Common myeloid progenitor, CD34-positive (primary cell): ENCODE measurements at regions not wholly inside any gene's neighbourhood (a gene's known extent, or its start where the extent isn't known, plus 50 kb on each side); places are given as distances from the start of the nearest gene placed in this dataset.
"Not testable (repeated sequence)": the region's sequence is repeated elsewhere in the genome, so short reads cannot be mapped to it uniquely, and the experiment has no call there.

ENCODE experiments used
- CTCF ChIA-PET: fragments of 350-600 bp; sonication (Branson Sonifier 250); formaldehyde crosslinking; loops from one replicate; lab custom pipeline; 2021; ENCODE audit warnings: antibody characterized with exemption; lab: Charles Lee
- POLR2A ChIA-PET: fragments of 350-600 bp; sonication (Branson Sonifier 250); formaldehyde crosslinking; loops from one replicate; lab custom pipeline; 2021; ENCODE audit warnings: antibody characterized with exemption; lab: Charles Lee
- DNase-seq, 3 donors: peaks; one replicate each; pipeline versions ENCODE4 v3.0.0 to v3.0.0-alpha.2; 2013
- H3K27ac ChIP-seq, 2 experiments: 1 replicate in 1 of 2; 2 replicates in 1 of 2; pipeline ENCODE4 v1.7.0; 2013; ENCODE audit warnings: inconsistent platforms in 2 of 2, low read length in 2 of 2, mild to moderate bottlenecking in 2 of 2, low read depth in 1 of 2, moderate library complexity in 1 of 2; ENCODE audit not compliant: severe bottlenecking in 2 of 2, insufficient read depth in 1 of 2, poor library complexity in 1 of 2
- H3K27me3 ChIP-seq, 5 experiments: replicated peaks in 2 of 5; 1 replicate in 3 of 5; 2 replicates in 2 of 5; pipeline versions ENCODE4 v1.6.1 to v1.7.0; 2013; ENCODE audit warnings: low read length in 4 of 5, mild to moderate bottlenecking in 2 of 5, moderate library complexity in 2 of 5, inconsistent platforms in 1 of 5; ENCODE audit not compliant: insufficient read depth in 5 of 5, control insufficient read depth in 4 of 5
- H3K36me3 ChIP-seq, 4 experiments: 1 replicate in 2 of 4; 2 replicates in 2 of 4; pipeline versions ENCODE4 v1.6.1 to v1.7.0; 2013; ENCODE audit warnings: low read length in 3 of 4, control low read depth in 1 of 4, mild to moderate bottlenecking in 1 of 4; ENCODE audit not compliant: control insufficient read depth in 4 of 4, insufficient read depth in 4 of 4
- H3K4me1 ChIP-seq, 4 experiments: 1 replicate in 3 of 4; 2 replicates in 1 of 4; pipeline versions ENCODE4 v1.6.1 to v1.7.1; 2013; ENCODE audit warnings: low read length in 3 of 4, mild to moderate bottlenecking in 3 of 4, control low read depth in 1 of 4, inconsistent platforms in 1 of 4, moderate library complexity in 1 of 4; ENCODE audit not compliant: control insufficient read depth in 4 of 4, insufficient read depth in 4 of 4; ENCODE audit errors: control extremely low read depth in 1 of 4
- H3K4me3 ChIP-seq, 7 experiments: 1 replicate in 4 of 7; 2 replicates in 3 of 7; pipeline versions ENCODE4 v1.5.1 to v1.7.0; 2013; ENCODE audit warnings: mild to moderate bottlenecking in 7 of 7, low read length in 6 of 7, moderate library complexity in 6 of 7, inconsistent platforms in 2 of 7, low read depth in 2 of 7, control low read depth in 1 of 7; ENCODE audit not compliant: insufficient read depth in 4 of 7, control insufficient read depth in 1 of 7; ENCODE audit errors: extremely low read depth in 1 of 7
- H3K9me3 ChIP-seq, 5 experiments: 1 replicate in 4 of 5; 2 replicates in 1 of 5; pipeline versions ENCODE4 v1.6.1 to v1.7.1; 2013; ENCODE audit warnings: low read length in 4 of 5, mild to moderate bottlenecking in 2 of 5, inconsistent platforms in 1 of 5, low read depth in 1 of 5, moderate library complexity in 1 of 5; ENCODE audit not compliant: control insufficient read depth in 4 of 5, insufficient read depth in 2 of 5; ENCODE audit errors: control extremely low read depth in 1 of 5
- WGBS: methylation state at CpG from one replicate; pipeline ENCODE4 v1.1.5; 2013; ENCODE audit not compliant: insufficient coverage; 5-methylcytosine and 5-hydroxymethylcytosine counted together

GRCh38 chr5:154702477-154702876 is 52.7 kb upstream of the LARP1 start:
- CTCF ChIA-PET = no interaction called here
- H3K36me3 ChIP-seq = no peaks in the 10 kb centered on the region
- H3K4me1 ChIP-seq = no peaks in the 10 kb centered on the region
- WGBS = 100% methylated on average over 3 of the region's 5 CpGs
- no peaks in the 10 kb centered on the region for H3K9me3 ChIP-seq
- H3K27me3 ChIP-seq = no peaks in the 10 kb centered on the region
- POLR2A ChIA-PET = no interaction called here
- H3K4me3 ChIP-seq = no peak overlapping the region
- no peak for DNase-seq
- no peak overlapping the region for H3K27ac ChIP-seq

GRCh38 chr5:154701725-154702124 is 53.5 kb upstream of the LARP1 start:
- H3K36me3 ChIP-seq, POLR2A ChIA-PET, H3K4me1 ChIP-seq, H3K4me3 ChIP-seq, DNase-seq, H3K27me3 ChIP-seq, H3K9me3 ChIP-seq, H3K27ac ChIP-seq: not testable (repeated sequence)
- 95% methylated on average over 3 of the region's 4 CpGs for WGBS
- CTCF ChIA-PET = interaction anchor here (0.7 kb wide), 1 partner anchor 9 kb away, joined by 3 read pairs; no protein-coding TSS in a partner anchor

GRCh38 chr5:154701181-154701580 is 54.0 kb upstream of the LARP1 start:
- DNase-seq = no peak
- H3K27me3 ChIP-seq = no peaks in the 10 kb centered on the region
- H3K4me1 ChIP-seq = no peaks in the 10 kb centered on the region
- POLR2A ChIA-PET = no interaction called here
- CTCF ChIA-PET = interaction anchor here (0.7 kb wide), 1 partner anchor 9 kb away, joined by 3 read pairs; no protein-coding TSS in a partner anchor
- no peak overlapping the region for H3K4me3 ChIP-seq
- H3K36me3 ChIP-seq = no peaks in the 10 kb centered on the region
- H3K9me3 ChIP-seq = no peaks in the 10 kb centered on the region
- 79% methylated on average over 2 of the region's 3 CpGs for WGBS
- no peak overlapping the region for H3K27ac ChIP-seq

GRCh38 chr5:154700289-154700928 is 54.8 kb upstream of the LARP1 start:
- POLR2A ChIA-PET = interaction anchor here (0.6 kb wide), 1 partner anchor 116 kb away, joined by 3 read pairs; no protein-coding TSS in a partner anchor

GRCh38 chr5:154698763-154699162 is 56.4 kb upstream of the LARP1 start:
- WGBS = 100% methylated on average over 6 of the region's 6 CpGs
- CTCF ChIA-PET = interaction anchor here (1.2 kb wide), 1 partner anchor 128 kb away, joined by 3 read pairs; no protein-coding TSS in a partner anchor
- DNase-seq = no peak

More at GRCh38 chr5:154700289-154700928, 54.8 kb upstream of the LARP1 start:
- H3K27me3 ChIP-seq, CTCF ChIA-PET, H3K4me1 ChIP-seq, H3K27ac ChIP-seq, DNase-seq, H3K9me3 ChIP-seq, H3K36me3 ChIP-seq, H3K4me3 ChIP-seq: not testable (repeated sequence)
- 100% methylated on average over 5 of the region's 10 CpGs for WGBS

GRCh38 chr5:154697371-154697770 is 57.8 kb upstream of the LARP1 start:
- WGBS = 100% methylated on average over 1 of the region's 5 CpGs
- POLR2A ChIA-PET = no interaction called here
- no peak overlapping the region for H3K4me3 ChIP-seq

More at GRCh38 chr5:154698763-154699162, 56.4 kb upstream of the LARP1 start:
- POLR2A ChIA-PET = no interaction called here
- no peak overlapping the region for H3K27ac ChIP-seq
- H3K9me3 ChIP-seq = no peaks in the 10 kb centered on the region
- no peak overlapping the region for H3K4me3 ChIP-seq
- no peaks in the 10 kb centered on the region for H3K4me1 ChIP-seq
- H3K36me3 ChIP-seq = no peaks in the 10 kb centered on the region
- no peaks in the 10 kb centered on the region for H3K27me3 ChIP-seq

GRCh38 chr5:154696891-154697290 is 58.3 kb upstream of the LARP1 start:
- WGBS = 100% methylated on average over 2 of the region's 3 CpGs

More at GRCh38 chr5:154697371-154697770, 57.8 kb upstream of the LARP1 start:
- Histone ChIP-seq H3K36me3 (no peaks in the 10 kb centered on the region), H3K27me3 (no peaks in the 10 kb centered on the region), H3K9me3 (no peaks in the 10 kb centered on the region), H3K4me1 (no peaks in the 10 kb centered on the region), H3K27ac (no peak overlapping the region)
- CTCF ChIA-PET = no interaction called here
- DNase-seq = no peak

More at GRCh38 chr5:154696891-154697290, 58.3 kb upstream of the LARP1 start:
- no peak overlapping the region for H3K27ac ChIP-seq
- no peaks in the 10 kb centered on the region for H3K9me3 ChIP-seq
- no peak for DNase-seq
- H3K27me3 ChIP-seq = no peaks in the 10 kb centered on the region
- H3K4me3 ChIP-seq = no peak overlapping the region
- CTCF ChIA-PET = no interaction called here
- no peaks in the 10 kb centered on the region for H3K4me1 ChIP-seq
- no peaks in the 10 kb centered on the region for H3K36me3 ChIP-seq
- POLR2A ChIA-PET = no interaction called here
